Ascending aorta (tissue), 2 donors: ENCODE measurements at regions not wholly inside any gene's neighbourhood (a gene's known extent, or its start where the extent isn't known, plus 50 kb on each side); places are given as distances from the start of the nearest gene placed in this dataset.

Source experiments
- DNase-seq, 2 donors: peaks; one replicate each; pipeline ENCODE4 v3.0.0-alpha.2; 2019; ENCODE audit warnings: low spot score in 2 of 2
- H3K27ac ChIP-seq, 2 donors: fragments of 200-600 bp; sonication (generic); one replicate each; pipeline ENCODE4 v1.5.1; 2016 to 2017; ENCODE audit warnings: mild to moderate bottlenecking in 1 of 2
- H3K27me3 ChIP-seq: fragments of 200-600 bp; sonication (generic); one replicate; pipeline ENCODE4 v1.5.1; 2017
- H3K36me3 ChIP-seq, 2 donors: fragments of 200-600 bp; sonication (generic); one replicate each; pipeline ENCODE4 v1.5.1; 2016
- H3K4me1 ChIP-seq, 2 donors: fragments of 200-600 bp; sonication (generic); one replicate each; pipeline ENCODE4 v1.5.1; 2016 to 2017; ENCODE audit warnings: mild to moderate bottlenecking in 1 of 2
- H3K4me3 ChIP-seq, 2 donors: fragments of 200-600 bp; sonication (generic); one replicate each; pipeline ENCODE4 v1.5.1; 2016 to 2017; ENCODE audit warnings: mild to moderate bottlenecking in 1 of 2
- H3K9me3 ChIP-seq, 2 donors: fragments of 200-600 bp; sonication (generic); one replicate each; pipeline ENCODE4 v1.5.1; 2016
- intact Hi-C: fragments of 100-400 bp; cut with DNase I; formaldehyde crosslinking; loops from one replicate; pipeline ENCODE4 v1.15.1; 2023
- TF ChIP-seq, protein P1 (sequence below), 3 experiments: fragments of 200-600 bp in 2 of 3; fragments of 450-650 bp in 1 of 3; sonication (generic) in 2 of 3; IDR thresholded peaks; one replicate each; pipeline ENCODE4 v1.5.1; 2016 to 2019; ENCODE audit warnings: antibody characterized with exemption in 3 of 3, mild to moderate bottlenecking in 1 of 3, moderate library complexity in 1 of 3

DNA sequence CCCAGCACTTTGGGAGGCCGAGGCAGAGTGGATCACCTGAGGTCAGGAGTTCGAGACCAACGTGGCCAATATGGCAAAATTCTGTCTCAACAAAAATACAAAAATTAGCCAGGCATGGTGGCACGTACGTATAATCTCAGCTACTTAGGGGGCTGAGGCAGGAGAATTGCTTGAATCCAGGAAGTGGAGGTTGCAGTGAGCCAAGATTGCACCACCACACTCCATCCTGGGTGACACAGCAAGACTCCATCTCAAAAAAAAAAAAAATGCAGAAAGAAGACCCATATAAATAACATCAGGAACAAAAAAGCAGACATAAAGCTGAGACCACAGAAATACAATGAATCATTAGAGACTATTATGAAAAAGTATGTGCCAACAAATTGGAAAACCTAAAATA, 235.2 kb upstream of the VEPH1 start:
- Histone ChIP-seq H3K27me3 (no peaks in the 10 kb centered on the region), H3K4me3 (no peak overlapping the region), H3K9me3 (peaks cover 0 to 23% of the 10 kb centered on the region in 2 donors), H3K36me3 (no peaks in the 10 kb centered on the region), H3K27ac (no peak overlapping the region), H3K4me1 (no peaks in the 10 kb centered on the region)
- intact Hi-C loops, result no loop called here
- DNase-seq, result no peak
- TF ChIP-seq, protein P1, sequence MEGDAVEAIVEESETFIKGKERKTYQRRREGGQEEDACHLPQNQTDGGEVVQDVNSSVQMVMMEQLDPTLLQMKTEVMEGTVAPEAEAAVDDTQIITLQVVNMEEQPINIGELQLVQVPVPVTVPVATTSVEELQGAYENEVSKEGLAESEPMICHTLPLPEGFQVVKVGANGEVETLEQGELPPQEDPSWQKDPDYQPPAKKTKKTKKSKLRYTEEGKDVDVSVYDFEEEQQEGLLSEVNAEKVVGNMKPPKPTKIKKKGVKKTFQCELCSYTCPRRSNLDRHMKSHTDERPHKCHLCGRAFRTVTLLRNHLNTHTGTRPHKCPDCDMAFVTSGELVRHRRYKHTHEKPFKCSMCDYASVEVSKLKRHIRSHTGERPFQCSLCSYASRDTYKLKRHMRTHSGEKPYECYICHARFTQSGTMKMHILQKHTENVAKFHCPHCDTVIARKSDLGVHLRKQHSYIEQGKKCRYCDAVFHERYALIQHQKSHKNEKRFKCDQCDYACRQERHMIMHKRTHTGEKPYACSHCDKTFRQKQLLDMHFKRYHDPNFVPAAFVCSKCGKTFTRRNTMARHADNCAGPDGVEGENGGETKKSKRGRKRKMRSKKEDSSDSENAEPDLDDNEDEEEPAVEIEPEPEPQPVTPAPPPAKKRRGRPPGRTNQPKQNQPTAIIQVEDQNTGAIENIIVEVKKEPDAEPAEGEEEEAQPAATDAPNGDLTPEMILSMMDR (IDR thresholded peaks at IDR 0.05), result no peak

DNA sequence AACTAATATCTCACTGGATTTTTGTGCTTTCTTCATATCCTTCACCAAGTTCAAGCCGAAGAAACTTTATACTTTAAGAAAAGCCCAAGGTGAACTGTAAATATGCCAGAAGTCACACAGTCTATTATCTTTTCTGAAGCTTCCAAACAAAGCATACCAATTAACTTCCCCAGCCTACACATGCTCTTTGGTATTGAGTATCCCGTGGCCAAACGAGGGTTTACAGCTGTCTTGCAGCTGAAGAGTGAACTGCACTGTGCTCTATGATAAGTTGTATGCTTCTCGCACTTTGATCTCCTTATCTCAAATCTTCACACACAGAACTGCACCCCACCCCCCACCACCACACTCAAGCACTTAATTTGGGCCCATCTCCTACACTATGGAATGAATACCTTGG, 215.6 kb upstream of the VEPH1 start:
- DNase-seq, result no peak
- H3K4me1 ChIP-seq, result no peaks in the 10 kb centered on the region
- TF ChIP-seq, protein P1 (IDR thresholded peaks at IDR 0.05), result no peak
- H3K36me3 ChIP-seq, result no peaks in the 10 kb centered on the region
- peaks cover 0 to 7% of the 10 kb centered on the region in 2 donors for H3K9me3 ChIP-seq
- intact Hi-C loops, result no loop called here
- H3K4me3 ChIP-seq, result no peak overlapping the region
- H3K27me3 ChIP-seq, result no peaks in the 10 kb centered on the region
- no peak overlapping the region for H3K27ac ChIP-seq

DNA sequence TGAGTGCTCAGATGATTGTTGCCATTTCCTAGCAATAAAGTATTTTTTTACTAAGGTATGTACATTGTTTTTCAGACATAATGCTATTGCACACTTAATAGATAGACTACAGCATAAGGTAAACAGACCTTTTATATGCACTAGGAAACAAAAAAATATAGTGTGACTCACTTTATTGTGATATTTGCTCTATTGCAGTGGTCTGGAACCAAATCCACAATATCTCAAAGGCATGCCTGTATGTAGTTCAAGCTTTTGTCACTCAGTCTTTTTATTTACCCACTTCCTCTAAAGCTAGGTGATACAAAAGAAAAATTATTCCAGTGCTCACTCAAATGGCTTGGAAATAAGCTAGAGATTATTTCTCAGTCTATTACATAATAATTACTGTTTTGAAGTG, 209.9 kb upstream of the VEPH1 start:
- no peaks in the 10 kb centered on the region for H3K36me3 ChIP-seq
- H3K4me1 ChIP-seq, result no peaks in the 10 kb centered on the region
- H3K27ac ChIP-seq, result no peak overlapping the region
- DNase-seq, result no peak
- no peaks in the 10 kb centered on the region for H3K27me3 ChIP-seq
- intact Hi-C loops, result no loop called here
- H3K9me3 ChIP-seq, result peaks cover 0 to 4% of the 10 kb centered on the region in 2 donors
- no peak overlapping the region for H3K4me3 ChIP-seq
- TF ChIP-seq, protein P1 (IDR thresholded peaks at IDR 0.05), result no peak

DNA sequence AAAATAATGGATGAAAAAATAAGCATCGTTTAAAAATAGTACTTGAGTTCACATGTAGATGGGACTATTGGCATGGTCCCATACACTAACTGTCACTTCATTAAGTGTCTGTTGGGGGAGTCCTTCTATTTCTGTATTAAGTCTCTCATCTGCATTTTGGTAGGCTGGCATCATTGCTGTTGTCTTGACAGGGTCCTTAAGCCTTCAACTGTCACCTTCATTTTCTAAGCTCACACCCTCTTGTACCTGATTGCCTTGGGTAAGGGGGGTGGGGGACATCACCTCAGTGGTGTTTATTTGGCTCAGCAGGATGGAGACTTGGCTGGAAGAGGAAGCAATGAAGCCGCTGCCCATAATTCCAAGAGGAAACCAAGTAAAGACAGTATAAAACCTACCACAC, 202.0 kb upstream of the VEPH1 start:
- Histone ChIP-seq H3K27me3 (no peaks in the 10 kb centered on the region), H3K27ac (no peak overlapping the region), H3K36me3 (no peaks in the 10 kb centered on the region), H3K9me3 (no peaks in the 10 kb centered on the region), H3K4me3 (no peak overlapping the region), H3K4me1 (peaks cover 0 to 2% of the 10 kb centered on the region in 2 donors)
- TF ChIP-seq, protein P1 (IDR thresholded peaks at IDR 0.05), result no peak
- intact Hi-C loops, result no loop called here
- DNase-seq, result no peak

DNA sequence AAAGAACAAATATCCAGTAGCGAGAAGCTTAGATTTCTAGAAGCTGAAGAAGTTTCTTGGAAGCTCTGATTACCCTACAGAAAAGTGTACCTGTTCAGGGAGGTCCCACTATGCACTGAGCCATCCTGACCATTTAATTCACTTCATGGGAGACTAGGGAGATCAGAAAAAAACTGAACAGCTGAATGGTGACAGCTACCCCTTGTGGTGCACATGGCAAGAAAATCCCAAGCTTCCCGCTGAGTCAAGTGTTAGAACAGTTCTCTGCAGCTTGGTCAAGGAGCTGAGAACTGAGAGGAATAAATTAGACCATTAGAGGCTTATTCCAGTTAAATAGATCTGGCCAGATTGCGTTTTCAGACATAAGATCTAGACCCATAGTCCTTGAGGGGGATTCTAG, 197.2 kb upstream of the VEPH1 start:
- Histone ChIP-seq H3K27me3 (no peaks in the 10 kb centered on the region), H3K4me1 (peaks cover 0 to 2% of the 10 kb centered on the region in 2 donors), H3K27ac (no peak overlapping the region), H3K4me3 (no peak overlapping the region), H3K36me3 (no peaks in the 10 kb centered on the region), H3K9me3 (no peaks in the 10 kb centered on the region)
- intact Hi-C loops, result no loop called here
- DNase-seq, result no peak
- TF ChIP-seq, protein P1 (IDR thresholded peaks at IDR 0.05), result no peak

DNA sequence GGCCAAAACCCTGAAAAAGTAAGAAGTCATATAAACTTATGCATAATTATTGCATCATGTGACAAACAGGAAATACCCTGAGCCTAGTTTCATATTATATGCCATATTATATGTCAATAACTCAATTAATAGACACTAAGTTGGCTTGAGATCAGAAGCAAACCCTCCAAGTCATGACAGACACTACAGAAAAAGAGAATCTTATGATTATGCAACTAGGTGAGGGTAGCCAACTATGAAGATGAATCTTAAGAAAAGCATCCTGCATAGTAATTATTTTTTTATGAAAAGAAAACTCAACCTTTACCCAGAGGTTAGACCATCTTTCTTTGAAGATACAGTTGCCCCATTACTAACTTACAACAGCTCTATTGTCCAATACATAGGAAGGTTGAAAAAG, 192.4 kb upstream of the VEPH1 start:
- no peaks in the 10 kb centered on the region for H3K27me3 ChIP-seq
- intact Hi-C loops, result no loop called here
- no peak overlapping the region for H3K4me3 ChIP-seq
- no peaks in the 10 kb centered on the region for H3K4me1 ChIP-seq
- TF ChIP-seq, protein P1 (IDR thresholded peaks at IDR 0.05), result no peak
- H3K27ac ChIP-seq, result no peak overlapping the region
- no peaks in the 10 kb centered on the region for H3K9me3 ChIP-seq
- H3K36me3 ChIP-seq, result no peaks in the 10 kb centered on the region
- no peak for DNase-seq
